ENCODE measurements at regions not wholly inside any gene's neighbourhood (a gene's known extent, or its start where the extent isn't known, plus 50 kb on each side); places are given as distances from the start of the nearest gene placed in this dataset.
"Not testable (repeated sequence)": the region's sequence is repeated elsewhere in the genome, so short reads cannot be mapped to it uniquely, and the experiment has no call there.

DNA sequence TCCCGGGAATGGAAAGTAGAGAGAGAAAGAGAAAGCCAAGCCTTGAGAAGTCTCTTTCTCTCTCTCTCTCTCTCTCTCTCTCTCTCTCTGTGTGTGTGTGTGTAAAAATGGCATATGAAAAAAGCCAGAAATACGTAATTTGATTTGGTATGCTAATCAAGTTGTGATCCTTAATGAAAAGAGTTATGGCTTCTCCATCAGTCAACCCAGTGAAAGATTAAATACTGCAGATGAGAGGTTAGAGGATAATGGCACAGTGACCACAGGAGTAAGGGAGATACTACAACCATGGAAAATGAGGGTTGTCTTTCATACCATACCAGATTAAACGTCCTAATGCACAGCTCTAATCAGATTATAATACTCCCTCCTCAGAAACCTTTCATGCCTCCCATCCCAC lies 193.5 kb upstream of the SOX2 start:
- TF ChIP-seq POLR2A (IDR thresholded peaks at IDR 0.05; ENCODE audit: low read depth, low read length) (no peak), TAF1 (IDR thresholded peaks at IDR 0.05; ENCODE audit: borderline replicate concordance, low read depth, low read length) (no peak), POLR2AphosphoS5 (IDR thresholded peaks at IDR 0.05; ENCODE audit: low read depth, low read length) (no peak)
- FAIRE-seq (no peak), DNase-seq (ENCODE audit: insufficient read length) (no peak)

DNA sequence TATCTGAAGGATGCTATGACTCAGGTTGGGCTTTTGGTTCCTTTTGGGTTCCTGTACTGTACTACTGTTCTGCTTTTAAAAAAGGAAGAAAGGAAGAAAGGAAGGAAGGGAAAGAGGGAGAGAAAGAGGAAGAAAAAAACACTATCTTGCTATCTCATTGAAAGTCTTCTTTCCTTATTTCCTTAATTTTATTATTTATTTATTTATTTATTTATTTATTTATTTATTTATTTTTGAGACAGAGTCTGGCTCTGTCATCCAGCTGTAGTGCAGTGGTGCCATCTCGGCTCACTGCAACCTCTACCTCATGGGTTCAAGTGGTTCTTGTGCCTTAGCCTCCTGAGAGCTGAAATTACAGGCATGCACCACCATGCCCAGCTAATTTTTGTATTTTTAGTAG lies 198.9 kb upstream of the SOX2 start:
- DNase-seq (ENCODE audit: insufficient read length) (no peak), FAIRE-seq (no peak)
- TF ChIP-seq POLR2A (IDR thresholded peaks at IDR 0.05; ENCODE audit: low read depth, low read length) (no peak), TAF1 (IDR thresholded peaks at IDR 0.05; ENCODE audit: borderline replicate concordance, low read depth, low read length) (no peak), POLR2AphosphoS5 (IDR thresholded peaks at IDR 0.05; ENCODE audit: low read depth, low read length) (no peak)

DNA sequence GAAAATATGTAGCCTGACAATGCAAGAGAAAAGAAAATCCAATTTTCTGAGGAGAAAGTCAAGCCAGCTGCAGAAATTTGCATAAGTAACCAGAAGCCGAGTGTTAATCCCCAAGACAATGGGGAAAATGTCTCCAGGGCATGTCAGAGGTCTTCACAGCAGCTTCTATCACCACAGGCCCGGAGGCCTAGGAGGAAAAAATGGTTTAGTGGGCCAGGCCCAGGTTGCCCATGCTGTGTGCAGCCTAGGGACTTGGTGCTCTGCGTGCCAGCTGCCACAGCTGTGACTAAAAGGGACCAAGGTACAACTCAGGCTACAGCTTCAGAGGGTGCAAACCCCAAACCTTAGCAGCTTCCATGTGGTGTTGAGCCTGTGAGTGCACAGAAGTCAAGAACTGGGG lies 201.2 kb upstream of the SOX2 start:
- no peak for TF ChIP-seq POLR2A (IDR thresholded peaks at IDR 0.05; ENCODE audit: low read depth, low read length)
- TF ChIP-seq POLR2AphosphoS5 (IDR thresholded peaks at IDR 0.05; ENCODE audit: low read depth, low read length), result no peak
- TF ChIP-seq TAF1 (IDR thresholded peaks at IDR 0.05; ENCODE audit: borderline replicate concordance, low read depth, low read length), result no peak

GRCh38 chr3:181497358-181497757 lies 214.4 kb upstream of the SOX2 start:
- DNase-seq (ENCODE audit: insufficient read length) (no peak), FAIRE-seq (no peak)
- no peak for TF ChIP-seq TAF1 (IDR thresholded peaks at IDR 0.05; ENCODE audit: borderline replicate concordance, low read depth, low read length)
- no peak for TF ChIP-seq POLR2A (IDR thresholded peaks at IDR 0.05; ENCODE audit: low read depth, low read length)
- TF ChIP-seq POLR2AphosphoS5 (IDR thresholded peaks at IDR 0.05; ENCODE audit: low read depth, low read length), result no peak

More for the DNA sequence above, 201.2 kb upstream of the SOX2 start:
- no peak for FAIRE-seq
- DNase-seq (ENCODE audit: insufficient read length), result no peak

DNA sequence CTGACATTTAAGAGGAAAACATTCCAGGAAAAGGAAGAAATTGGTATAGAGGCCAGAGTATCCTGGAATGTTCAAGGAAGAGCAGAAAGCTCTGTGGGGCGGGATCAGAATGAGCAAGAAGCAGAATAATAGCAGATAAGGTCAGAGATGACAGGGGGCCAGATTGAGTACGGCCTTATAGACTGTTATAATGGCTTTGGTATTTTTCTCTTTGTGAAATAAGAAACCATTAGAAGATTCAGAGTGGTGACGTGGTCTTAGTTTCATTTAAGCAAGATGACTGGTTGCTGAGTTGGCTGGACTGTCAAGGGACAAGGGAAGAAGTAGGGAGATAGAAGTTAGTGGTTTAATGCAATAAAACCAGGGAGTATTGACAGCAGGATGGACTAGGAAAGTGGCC lies 218.3 kb upstream of the SOX2 start:
- TF ChIP-seq POLR2AphosphoS5 (IDR thresholded peaks at IDR 0.05; ENCODE audit: low read depth, low read length) (no peak), TAF1 (IDR thresholded peaks at IDR 0.05; ENCODE audit: borderline replicate concordance, low read depth, low read length) (no peak), POLR2A (IDR thresholded peaks at IDR 0.05; ENCODE audit: low read depth, low read length) (no peak)
- FAIRE-seq (no peak), DNase-seq (ENCODE audit: insufficient read length) (no peak)

DNA sequence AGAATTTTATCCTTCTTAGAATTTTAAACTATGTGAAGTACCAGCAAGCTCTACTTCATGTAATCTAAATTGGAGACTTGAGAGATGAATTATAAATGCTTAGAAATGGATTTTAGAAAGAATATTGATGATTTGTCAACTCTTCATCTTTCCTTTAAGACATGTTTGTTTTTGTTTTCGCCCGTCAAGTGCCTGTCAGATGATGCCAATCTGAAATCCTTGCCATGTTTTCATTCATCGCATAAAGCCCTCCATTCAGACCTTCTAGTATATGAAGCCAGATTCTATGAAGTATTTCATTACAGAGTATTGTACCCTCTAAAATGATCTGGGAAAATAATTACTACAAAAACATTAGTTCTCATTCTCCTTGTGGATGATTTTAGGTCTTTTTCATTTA lies 223.2 kb upstream of the SOX2 start:
- FAIRE-seq (no peak), DNase-seq (ENCODE audit: insufficient read length) (no peak)
- TF ChIP-seq POLR2AphosphoS5 (IDR thresholded peaks at IDR 0.05; ENCODE audit: low read depth, low read length), result no peak

DNA sequence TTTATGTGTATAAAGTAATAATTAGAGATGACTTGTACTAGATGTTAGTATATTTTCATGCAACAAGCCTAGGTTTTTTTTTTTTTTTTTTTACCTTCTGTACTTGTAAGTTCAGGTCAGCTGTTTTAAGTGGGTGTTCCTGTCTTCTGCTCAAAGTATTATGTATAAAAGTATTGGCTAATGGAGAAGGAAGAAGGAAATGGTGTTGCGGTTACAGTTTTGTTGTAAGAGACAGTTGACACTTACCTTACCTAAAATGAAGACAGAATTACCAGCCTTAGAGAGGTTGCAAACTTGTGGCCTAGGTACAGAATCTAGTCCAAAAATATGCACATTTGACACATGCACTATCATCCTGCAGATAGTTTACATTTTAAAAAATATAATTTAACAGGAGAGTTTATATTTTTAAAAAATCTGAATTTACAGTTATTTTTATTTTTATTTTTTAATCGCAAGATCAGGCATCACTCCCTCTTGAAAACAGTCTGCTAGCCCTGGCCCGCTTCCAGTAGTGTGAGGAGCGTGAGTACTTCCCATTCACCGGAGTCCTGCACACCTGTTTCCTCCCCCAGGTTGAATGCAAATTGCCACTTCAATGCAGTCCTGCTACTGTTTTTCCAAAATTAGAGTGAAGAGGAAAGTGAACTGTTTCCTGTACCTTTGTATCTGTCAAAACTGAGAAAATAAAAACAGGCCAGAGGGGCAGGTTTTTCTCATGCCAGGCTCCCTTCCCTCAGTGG lies 224.3 kb upstream of the SOX2 start:
- DNase-seq (ENCODE audit: insufficient read length), result no peak
- FAIRE-seq, result no peak
- TF ChIP-seq POLR2A (IDR thresholded peaks at IDR 0.05; ENCODE audit: low read depth, low read length), result no peak
- TF ChIP-seq TAF1 (IDR thresholded peaks at IDR 0.05; ENCODE audit: borderline replicate concordance, low read depth, low read length), result no peak
- TF ChIP-seq POLR2AphosphoS5 (IDR thresholded peaks at IDR 0.05; ENCODE audit: low read depth, low read length), result no peak

DNA sequence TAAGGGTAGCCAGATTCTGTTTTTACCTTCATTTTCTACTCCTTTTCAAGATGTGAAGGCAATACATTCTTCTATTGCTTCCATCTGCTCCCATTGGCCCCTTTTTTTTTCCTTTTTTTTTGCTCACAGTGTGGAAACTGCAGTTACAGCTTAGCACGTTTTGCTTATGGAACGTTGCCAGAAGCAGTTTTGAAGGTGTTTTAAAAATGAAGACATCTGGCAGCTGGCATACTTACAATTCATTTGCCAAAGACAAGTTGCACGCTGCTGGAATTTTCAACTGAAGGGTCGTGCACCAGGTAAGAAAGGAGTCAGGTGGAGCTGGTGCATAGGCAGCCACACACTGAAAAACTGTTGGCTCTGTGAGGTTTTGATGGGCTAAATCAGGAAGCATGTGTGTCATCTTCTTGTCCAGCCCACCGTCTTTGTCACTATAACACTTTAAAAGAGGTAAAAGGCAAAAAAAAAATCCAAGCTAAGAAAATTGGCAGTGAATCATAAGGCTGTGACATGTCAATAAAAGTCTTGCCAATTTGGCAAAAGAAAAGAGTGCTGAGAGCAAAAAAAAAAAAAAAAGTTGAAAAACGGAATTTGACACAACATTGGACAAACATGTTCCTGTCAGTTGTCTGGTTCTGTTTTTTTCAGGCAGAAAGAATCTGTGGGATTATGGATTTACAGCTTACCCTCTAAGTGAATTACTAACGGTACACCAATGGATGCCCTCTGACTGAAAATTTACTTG lies 225.4 kb upstream of the SOX2 start:
- TF ChIP-seq POLR2AphosphoS5 (IDR thresholded peaks at IDR 0.05; ENCODE audit: low read depth, low read length), result no peak
- no peak for TF ChIP-seq POLR2A (IDR thresholded peaks at IDR 0.05; ENCODE audit: low read depth, low read length)
- no peak for DNase-seq (ENCODE audit: insufficient read length)
- FAIRE-seq, result no peak

- DNase-seq (ENCODE audit: insufficient read length) (no peak), FAIRE-seq (no peak)
- TF ChIP-seq TAF1 (IDR thresholded peaks at IDR 0.05; ENCODE audit: borderline replicate concordance, low read depth, low read length), result no peak
- no peak for TF ChIP-seq POLR2AphosphoS5 (IDR thresholded peaks at IDR 0.05; ENCODE audit: low read depth, low read length)
- no peak for TF ChIP-seq POLR2A (IDR thresholded peaks at IDR 0.05; ENCODE audit: low read depth, low read length)
Observed at GRCh38 chr3:181484026-181484425, 227.7 kb upstream of the SOX2 start.

DNA sequence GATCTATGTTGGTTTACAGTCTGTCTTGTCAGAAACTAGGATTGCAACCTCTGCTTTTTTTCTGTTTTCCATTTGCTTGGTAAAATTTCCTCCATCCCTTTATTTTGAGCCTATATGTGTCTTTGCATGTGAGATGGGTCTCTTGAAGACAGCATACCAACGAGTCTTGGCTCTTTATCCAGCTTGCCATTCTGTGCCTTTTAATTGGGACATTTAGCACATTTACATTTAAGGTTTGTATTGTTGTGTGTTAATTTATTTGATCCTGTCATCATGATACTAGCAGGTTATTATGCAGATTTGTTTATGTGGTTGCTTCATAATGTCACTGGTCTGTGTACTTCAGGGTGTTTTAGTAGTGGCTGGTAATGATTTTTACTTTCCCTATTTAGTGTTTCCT lies 236.6 kb upstream of the SOX2 start:
- DNase-seq (ENCODE audit: insufficient read length); FAIRE-seq: not testable (repeated sequence)

GRCh38 chr3:181470349-181470748 lies 241.4 kb upstream of the SOX2 start:
- TF ChIP-seq POLR2A (IDR thresholded peaks at IDR 0.05; ENCODE audit: low read depth, low read length), result no peak
- no peak for TF ChIP-seq TAF1 (IDR thresholded peaks at IDR 0.05; ENCODE audit: borderline replicate concordance, low read depth, low read length)
- TF ChIP-seq POLR2AphosphoS5 (IDR thresholded peaks at IDR 0.05; ENCODE audit: low read depth, low read length), result no peak
- DNase-seq (ENCODE audit: insufficient read length) (no peak), FAIRE-seq (no peak)

DNA sequence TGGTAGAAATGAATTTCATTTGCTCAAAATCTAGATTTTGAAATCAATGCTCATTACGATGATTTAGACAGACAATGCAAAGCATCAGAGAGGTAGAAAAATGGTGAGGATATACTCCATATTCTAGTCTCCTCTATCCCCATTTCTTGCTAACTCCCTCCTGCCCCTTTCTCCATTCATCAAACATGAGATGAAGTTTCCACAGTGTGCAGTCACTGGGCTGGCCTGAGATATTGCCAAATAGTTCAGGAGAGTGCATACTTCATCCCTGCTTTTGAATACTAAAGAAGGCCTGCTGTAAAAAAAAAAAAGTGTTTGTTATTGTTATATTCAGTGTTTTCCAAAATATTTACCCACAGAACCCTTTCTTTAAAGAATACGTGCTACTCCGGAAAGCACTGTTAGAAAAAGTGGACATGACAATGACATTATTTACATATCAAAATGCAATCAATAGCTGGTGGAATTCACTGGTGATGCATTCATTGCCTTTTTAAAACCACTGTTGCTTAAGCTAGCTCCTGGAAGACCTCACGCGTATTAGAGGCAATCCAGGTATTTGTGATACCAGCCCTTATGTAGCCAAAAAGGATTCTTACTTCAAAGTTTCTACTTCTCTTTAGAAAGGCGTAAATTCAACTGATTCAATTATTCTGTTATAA lies 247.6 kb upstream of the SOX2 start:
- no peak for TF ChIP-seq POLR2A (IDR thresholded peaks at IDR 0.05; ENCODE audit: low read depth, low read length)
- TF ChIP-seq POLR2AphosphoS5 (IDR thresholded peaks at IDR 0.05; ENCODE audit: low read depth, low read length), result no peak
- no peak for TF ChIP-seq TAF1 (IDR thresholded peaks at IDR 0.05; ENCODE audit: borderline replicate concordance, low read depth, low read length)
- no peak for FAIRE-seq
- DNase-seq (ENCODE audit: insufficient read length), result no peak
